ENCODE measurements at regions not wholly inside any gene's neighbourhood (a gene's known extent, or its start where the extent isn't known, plus 50 kb on each side); places are given as distances from the start of the nearest gene placed in this dataset.
A peak's percentile ranks its signal among the peaks of the same experiment; 100 is the strongest.

- FAIRE-seq = no peak
- no peak for DNase-seq (ENCODE audit: insufficient read length, low spot score)
Observed at GRCh38 chr17:77877036-77877435, 81.5 kb upstream of the TNRC6C start.

- FAIRE-seq = no peak
- DNase-seq (ENCODE audit: insufficient read length, low spot score) = no peak
Observed at GRCh38 chr17:77877646-77878355, 80.7 kb upstream of the TNRC6C start.

GRCh38 chr17:77879226-77879895, 79.1 kb upstream of the TNRC6C start:
- no peak for FAIRE-seq
- DNase-seq (ENCODE audit: insufficient read length, low spot score) = no peak

GRCh38 chr17:77879896-77880280, 78.6 kb upstream of the TNRC6C start:
- DNase-seq (ENCODE audit: insufficient read length, low spot score) = no peak
- FAIRE-seq = no peak

- DNase-seq (ENCODE audit: insufficient read length, low spot score) = no peak
- FAIRE-seq = no peak
Observed at GRCh38 chr17:77880711-77881450, 77.6 kb upstream of the TNRC6C start.

GRCh38 chr17:77881545-77881944, 77.0 kb upstream of the TNRC6C start:
- FAIRE-seq = peak; percentile 99
- DNase-seq (ENCODE audit: insufficient read length, low spot score) = peak; percentile 96

- FAIRE-seq (no peak), DNase-seq (ENCODE audit: insufficient read length, low spot score) (no peak)
Observed at GRCh38 chr17:77882040-77882439, 76.5 kb upstream of the TNRC6C start.

GRCh38 chr17:77882481-77883212, 75.9 kb upstream of the TNRC6C start:
- DNase-seq (ENCODE audit: insufficient read length, low spot score) (peak; percentile 50), FAIRE-seq (peak; percentile 82)

GRCh38 chr17:77883213-77883650, 75.3 kb upstream of the TNRC6C start:
- FAIRE-seq (no peak), DNase-seq (ENCODE audit: insufficient read length, low spot score) (no peak)

GRCh38 chr17:77884019-77884418, 74.5 kb upstream of the TNRC6C start:
- FAIRE-seq (no peak), DNase-seq (ENCODE audit: insufficient read length, low spot score) (no peak)

GRCh38 chr17:77884967-77885641, 73.4 kb upstream of the TNRC6C start:
- FAIRE-seq (no peak), DNase-seq (ENCODE audit: insufficient read length, low spot score) (no peak)

GRCh38 chr17:77885678-77886386, 72.7 kb upstream of the TNRC6C start:
- no peak for DNase-seq (ENCODE audit: insufficient read length, low spot score)
- FAIRE-seq = no peak

GRCh38 chr17:77886387-77886728, 72.1 kb upstream of the TNRC6C start:
- no peak for FAIRE-seq
- DNase-seq (ENCODE audit: insufficient read length, low spot score) = no peak

- DNase-seq (ENCODE audit: insufficient read length, low spot score) = no peak
- FAIRE-seq = no peak
Observed at GRCh38 chr17:77887110-77887463, 71.4 kb upstream of the TNRC6C start.

GRCh38 chr17:77887464-77888241, 70.8 kb upstream of the TNRC6C start:
- FAIRE-seq = peak; percentile 63
- no peak for DNase-seq (ENCODE audit: insufficient read length, low spot score)

- DNase-seq (ENCODE audit: insufficient read length, low spot score) = no peak
- FAIRE-seq = no peak
Observed at GRCh38 chr17:77888242-77889134, 70.0 kb upstream of the TNRC6C start.

- DNase-seq (ENCODE audit: insufficient read length, low spot score) = no peak
- FAIRE-seq = no peak
Observed at GRCh38 chr17:77889135-77889505, 69.4 kb upstream of the TNRC6C start.
